Stomach (tissue), 4 donors: ENCODE measurements at regions not wholly inside any gene's neighbourhood (a gene's known extent, or its start where the extent isn't known, plus 50 kb on each side); places are given as distances from the start of the nearest gene placed in this dataset.

ENCODE experiments used
- CTCF ChIP-seq, 7 experiments: fragments of 450-650 bp in 4 of 7; fragments of 200-600 bp in 3 of 7; sonication (generic) in 3 of 7; IDR thresholded peaks; one replicate each; pipeline ENCODE4 v1.5.1; 2016 to 2019; ENCODE audit warnings: antibody characterized with exemption in 7 of 7, control low read depth in 2 of 7, mild to moderate bottlenecking in 1 of 7
- EP300 ChIP-seq: sonication (generic); formaldehyde crosslinking; IDR thresholded peaks from one replicate; pipeline ENCODE4 v1.6.1; 2017; ENCODE audit warnings: antibody characterized with exemption

GRCh38 chrX:138877746-138878145 lies 166.2 kb upstream of the FGF13 start:
- TF ChIP-seq CTCF (IDR thresholded peaks at IDR 0.05) (no peak), EP300 (no peak)
